Calu3 (cell line): ENCODE measurements at regions not wholly inside any gene's neighbourhood (a gene's known extent, or its start where the extent isn't known, plus 50 kb on each side); places are given as distances from the start of the nearest gene placed in this dataset.
A peak's percentile ranks its signal among the peaks of the same experiment; 100 is the strongest.

Experiments
- BruUV-seq: library from RNA; stranded (reverse); fragments of 400-500 nt; replicated peaks from 2 replicates; lab custom pipeline; 2021; lab: Mats Ljungman, UMichigan
- CTCF ChIA-PET: fragments of 300-600 bp; sonication (Branson Sonifier 250); formaldehyde crosslinking; loops from one replicate; lab custom pipeline; 2022; ENCODE audit warnings: antibody characterized with exemption; lab: Charles Lee
- DNase-seq: peaks from one replicate; pipeline ENCODE4 v3.0.0; 2022
- H3K27ac Mint-ChIP-seq: one replicate; pipeline ENCODE4 v1.8.0; 2022; ENCODE audit warnings: mixed read lengths; ENCODE audit not compliant: unreplicated experiment
- H3K27me3 Mint-ChIP-seq: one replicate; pipeline ENCODE4 v1.8.0; 2022; ENCODE audit warnings: mixed read lengths; ENCODE audit not compliant: unreplicated experiment
- H3K36me3 Mint-ChIP-seq: one replicate; pipeline ENCODE4 v1.8.0; 2022; ENCODE audit warnings: mild to moderate bottlenecking, moderate library complexity, mixed read lengths; ENCODE audit not compliant: insufficient read depth, unreplicated experiment
- H3K4me1 Mint-ChIP-seq: one replicate; pipeline ENCODE4 v1.8.0; 2022; ENCODE audit warnings: mild to moderate bottlenecking, low read depth, mixed read lengths; ENCODE audit not compliant: unreplicated experiment
- H3K4me3 Mint-ChIP-seq: one replicate; pipeline ENCODE4 v1.8.0; 2022; ENCODE audit warnings: mild to moderate bottlenecking, low read depth, moderate library complexity, mixed read lengths; ENCODE audit not compliant: unreplicated experiment
- H3K9me3 Mint-ChIP-seq: one replicate; pipeline ENCODE4 v1.8.0; 2022; ENCODE audit warnings: low read depth, mixed read lengths; ENCODE audit not compliant: unreplicated experiment
- CTCF ChIP-seq: fragments of 200-600 bp; IDR thresholded peaks from one replicate; pipeline ENCODE4 v1.8.0; 2022; ENCODE audit warnings: antibody characterized with exemption; ENCODE audit not compliant: unreplicated experiment
- intact Hi-C: fragments of 100-400 bp; cut with micrococcal nuclease; formaldehyde crosslinking; loops from one replicate; pipeline ENCODE4 v1.10.0; 2022; ENCODE audit not compliant: unreplicated experiment

GRCh38 chr4:67125636-67126514, 419.4 kb downstream of the CENPC start:
- no TSS peak for BruUV-seq
- CTCF ChIA-PET: no interaction called here
- no peak overlapping the region for H3K27ac Mint-ChIP-seq
- no peaks in the 10 kb centered on the region for H3K4me1 Mint-ChIP-seq
- no peak for TF ChIP-seq CTCF
- intact Hi-C loops: loop anchor here (10.0 kb wide), 1 partner anchor 199 kb away; no protein-coding TSS in a partner anchor
- H3K27me3 Mint-ChIP-seq: no peaks in the 10 kb centered on the region
- H3K4me3 Mint-ChIP-seq: no peak overlapping the region
- H3K36me3 Mint-ChIP-seq: no peaks in the 10 kb centered on the region
- DNase-seq: no peak
- no peaks in the 10 kb centered on the region for H3K9me3 Mint-ChIP-seq

- H3K9me3 Mint-ChIP-seq: no peaks in the 10 kb centered on the region
- no peaks in the 10 kb centered on the region for H3K4me1 Mint-ChIP-seq
- no peak for DNase-seq
- intact Hi-C loops: loop anchor here (10.0 kb wide), 1 partner anchor 200 kb away; no protein-coding TSS in a partner anchor
- CTCF ChIA-PET: no interaction called here
- no TSS peak for BruUV-seq
- no peaks in the 10 kb centered on the region for H3K36me3 Mint-ChIP-seq
- H3K4me3 Mint-ChIP-seq: no peak overlapping the region
- no peak overlapping the region for H3K27ac Mint-ChIP-seq
- TF ChIP-seq CTCF: no peak
- no peaks in the 10 kb centered on the region for H3K27me3 Mint-ChIP-seq
Measured at GRCh38 chr4:67124716-67125115, 420.6 kb downstream of the CENPC start.

- intact Hi-C loops: loop anchor here (10.0 kb wide), 1 partner anchor 203 kb away; no protein-coding TSS in a partner anchor
- Mint-ChIP-seq H3K9me3 (no peaks in the 10 kb centered on the region), H3K27me3 (no peaks in the 10 kb centered on the region), H3K4me1 (no peaks in the 10 kb centered on the region), H3K27ac (no peak overlapping the region), H3K36me3 (no peaks in the 10 kb centered on the region), H3K4me3 (no peak overlapping the region)
- peak; percentile 12 for DNase-seq
- no peak for TF ChIP-seq CTCF
- CTCF ChIA-PET: no interaction called here
- BruUV-seq: no TSS peak
Measured at GRCh38 chr4:67122029-67122428, 423.3 kb downstream of the CENPC start.

- Mint-ChIP-seq H3K4me1 (no peaks in the 10 kb centered on the region), H3K4me3 (no peak overlapping the region), H3K27ac (no peak overlapping the region), H3K9me3 (peaks cover under 1% of the 10 kb centered on the region), H3K27me3 (no peaks in the 10 kb centered on the region), H3K36me3 (no peaks in the 10 kb centered on the region)
- intact Hi-C loops: loop anchor here (10.0 kb wide), 1 partner anchor 204 kb away; no protein-coding TSS in a partner anchor
- no TSS peak for BruUV-seq
- CTCF ChIA-PET: no interaction called here
- no peak for DNase-seq
- no peak for TF ChIP-seq CTCF
Measured at GRCh38 chr4:67120369-67120768, 424.9 kb downstream of the CENPC start.
